HCT116 (cell line): ENCODE measurements at regions not wholly inside any gene's neighbourhood (a gene's known extent, or its start where the extent isn't known, plus 50 kb on each side); places are given as distances from the start of the nearest gene placed in this dataset.

Experiments
- ATAC-seq: fragments of 200-7000 bp; cut with Tn5 transposase; 2 replicates; pipeline ENCODE4 v1.9.1; 2020; ENCODE audit warnings: mild to moderate bottlenecking, moderate library complexity
- BruUV-seq: library from RNA; stranded (reverse); fragments of 400-500 nt; replicated peaks from 2 replicates; lab custom pipeline; 2021; lab: Mats Ljungman, UMichigan
- CTCF ChIA-PET: fragments of 300-600 bp; sonication (Branson Sonifier 250); formaldehyde crosslinking; loops from one replicate; lab custom pipeline; 2021; ENCODE audit warnings: antibody characterized with exemption; lab: Charles Lee
- POLR2A ChIA-PET: fragments of 300-600, 350-600 bp; sonication (Branson Sonifier 250); formaldehyde crosslinking; loops from one replicate; lab custom pipeline; 2021; ENCODE audit warnings: antibody characterized with exemption; lab: Charles Lee
- RAD21 ChIA-PET, 2 experiments: fragments of 300-600 bp; sonication (Branson Sonifier 250); formaldehyde crosslinking; loops; one replicate each; lab custom pipeline; 2023; ENCODE audit warnings: low total read pairs in 2 of 2; ENCODE audit not compliant: uncharacterized antibody in 2 of 2, unreplicated experiment in 2 of 2, low non-redundant PET in 1 of 2; lab: Charles Lee
- DNase-seq: peaks from one replicate; pipeline ENCODE4 v3.0.0-alpha.2; 2010; ENCODE audit warnings: low read depth, low spot score
- H2AFZ ChIP-seq: fragments of 200-600 bp; shearing (Covaris generic), sonication (generic); 2 replicates; pipeline ENCODE4 v1.6.1; 2017; ENCODE audit warnings: low read depth, mixed run types, mixed read lengths, antibody characterized with exemption, low read length; ENCODE audit not compliant: poor library complexity, severe bottlenecking
- H3K27ac ChIP-seq: 2 replicates; pipeline ENCODE4 v1.5.1; 2012; ENCODE audit warnings: low read depth, low read length
- H3K27me3 ChIP-seq: fragments of 200-600 bp; sonication (generic); 2 replicates; pipeline ENCODE4 v1.6.1; 2016; ENCODE audit warnings: mixed run types, low read length, mixed read lengths; ENCODE audit not compliant: insufficient read depth
- H3K36me3 ChIP-seq, 2 experiments: fragments of 200-500 bp in 1 of 2; fragments of 200-600 bp in 1 of 2; sonication (Bioruptor generic) in 1 of 2; sonication (generic) in 1 of 2; 2 replicates each; pipeline versions ENCODE4 v1.5.1 to v1.6.1; 2014 to 2016; ENCODE audit warnings: low read length in 2 of 2, inconsistent platforms in 1 of 2, mixed read lengths in 1 of 2, mixed run types in 1 of 2; ENCODE audit not compliant: insufficient read depth in 2 of 2, control insufficient read depth in 1 of 2
- H3K4me1 ChIP-seq, 2 experiments: fragments of 200-600 bp in 1 of 2; sonication (generic) in 1 of 2; 2 replicates each; pipeline versions ENCODE4 v1.5.1 to v1.6.1; 2012 to 2017; ENCODE audit warnings: low read length in 2 of 2, inconsistent platforms in 1 of 2, mild to moderate bottlenecking in 1 of 2, mixed read lengths in 1 of 2, mixed run types in 1 of 2, moderate library complexity in 1 of 2; ENCODE audit not compliant: insufficient read depth in 2 of 2, control insufficient read depth in 1 of 2
- H3K4me2 ChIP-seq: fragments of 200-600 bp; sonication (generic); 2 replicates; pipeline ENCODE4 v1.6.1; 2017; ENCODE audit warnings: mixed run types, low read length, mixed read lengths
- H3K4me3 ChIP-seq, 2 experiments: fragments of 200-600 bp in 1 of 2; sonication (generic) in 1 of 2; replicated peaks in 1 of 2; 2 replicates each; pipeline ENCODE4 v1.5.1; 2011 to 2016; ENCODE audit warnings: low read length in 2 of 2, control low read depth in 1 of 2, low read depth in 1 of 2, mild to moderate bottlenecking in 1 of 2, mixed read lengths in 1 of 2, mixed run types in 1 of 2
- H3K79me2 ChIP-seq: fragments of 200-600 bp; sonication (generic); 2 replicates; pipeline ENCODE4 v1.6.1; 2017; ENCODE audit warnings: mild to moderate bottlenecking, mixed run types, low read length, moderate library complexity, mixed read lengths; ENCODE audit not compliant: insufficient read depth
- H3K9ac ChIP-seq: fragments of 200-600 bp; sonication (generic); 2 replicates; pipeline ENCODE4 v1.6.1; 2016; ENCODE audit warnings: low read length, mixed read lengths
- H3K9me2 ChIP-seq: fragments of 200-600 bp; sonication (generic), shearing (Covaris generic); 2 replicates; pipeline ENCODE4 v1.6.1; 2017; ENCODE audit warnings: mixed run types, mild to moderate bottlenecking, moderate library complexity; ENCODE audit not compliant: insufficient read depth
- H3K9me3 ChIP-seq, 2 experiments: fragments of 200-500 bp in 1 of 2; fragments of 200-600 bp in 1 of 2; sonication (Bioruptor generic) in 1 of 2; sonication (generic) in 1 of 2; 2 replicates each; pipeline ENCODE4 v1.6.1; 2014 to 2017; ENCODE audit warnings: low read length in 2 of 2, mixed read lengths in 2 of 2, inconsistent platforms in 1 of 2, low read depth in 1 of 2, mild to moderate bottlenecking in 1 of 2, mixed run types in 1 of 2, moderate library complexity in 1 of 2; ENCODE audit not compliant: control insufficient read depth in 1 of 2, insufficient read depth in 1 of 2
- H4K20me1 ChIP-seq: fragments of 200-600 bp; sonication (generic), shearing (Covaris generic); 2 replicates; pipeline ENCODE4 v1.6.1; 2017; ENCODE audit warnings: mixed run types, mild to moderate bottlenecking, moderate library complexity; ENCODE audit not compliant: insufficient read depth
- CBX3 ChIP-seq: IDR thresholded peaks from 2 replicates; pipeline ENCODE4 v1.6.1; 2012; ENCODE audit warnings: low read depth
- EGR1 ChIP-seq: IDR thresholded peaks from 2 replicates; pipeline ENCODE4 v1.6.1; 2012; ENCODE audit warnings: low read depth
- ELF1 ChIP-seq: IDR thresholded peaks from 2 replicates; pipeline ENCODE4 v1.6.1; 2012; ENCODE audit warnings: low read depth, borderline replicate concordance
- EZH2phosphoT487 ChIP-seq: fragments of 200-600 bp; IDR thresholded peaks from 2 replicates; pipeline ENCODE4 v1.6.1; 2018; ENCODE audit warnings: antibody characterized with exemption, borderline replicate concordance
- SP1 ChIP-seq: IDR thresholded peaks from 2 replicates; pipeline ENCODE4 v1.6.1; 2012; ENCODE audit warnings: low read depth
- SRF ChIP-seq: IDR thresholded peaks from 2 replicates; pipeline ENCODE4 v1.6.1; 2012; ENCODE audit warnings: low read depth
- ZBTB33 ChIP-seq: IDR thresholded peaks from 2 replicates; pipeline ENCODE4 v1.6.1; 2011; ENCODE audit warnings: mild to moderate bottlenecking, low read length, moderate library complexity; ENCODE audit not compliant: insufficient replicate concordance; ENCODE audit errors: extremely low read depth
- ZFX ChIP-seq: fragments of 450-650 bp; IDR thresholded peaks from 2 replicates; pipeline ENCODE4 v1.6.1; 2017
- ZNF274 ChIP-seq: fragments of 200-500 bp; sonication (Bioruptor generic); IDR thresholded peaks from 2 replicates; pipeline ENCODE4 v1.6.1; 2014; ENCODE audit warnings: mild to moderate bottlenecking, low read depth, low read length, inconsistent platforms
- intact Hi-C: fragments of 100-400 bp; cut with micrococcal nuclease; formaldehyde crosslinking; loops from 2 replicates; pipeline ENCODE4 v1.10.0; 2022
- TF ChIP-seq, protein P1 (sequence below): IDR thresholded peaks from 2 replicates; pipeline ENCODE4 v1.6.1; 2012
- TF ChIP-seq, protein P2 (sequence below): IDR thresholded peaks from 2 replicates; pipeline ENCODE4 v1.6.1; 2012

DNA sequence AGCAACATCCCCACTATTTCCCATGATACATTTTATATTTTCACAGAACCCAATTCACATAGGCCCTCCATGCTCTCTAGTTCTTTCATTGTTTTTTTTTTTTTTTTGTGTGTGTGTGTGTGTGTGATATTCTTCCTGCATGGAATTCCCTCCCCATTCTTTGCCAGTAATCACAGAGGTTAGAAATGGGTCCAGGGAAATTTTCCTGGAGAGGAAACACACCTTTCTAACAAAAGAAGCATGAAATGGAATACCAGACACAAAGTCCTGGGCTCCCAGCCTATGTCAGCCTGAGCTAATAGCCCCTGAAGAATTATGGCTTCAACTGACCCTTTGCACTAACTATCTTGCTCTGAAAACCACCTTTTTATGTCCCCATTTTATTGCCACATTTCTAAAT, 194.2 kb upstream of the NT5E start:
- no peaks in the 10 kb centered on the region for H3K9me2 ChIP-seq
- H3K79me2 ChIP-seq = no peaks in the 10 kb centered on the region
- no peak for DNase-seq
- ChIA-PET RAD21 (no interaction called here), CTCF (no interaction called here), POLR2A (no interaction called here)
- no peak overlapping the region for H3K27ac ChIP-seq
- no peak overlapping the region for H3K4me3 ChIP-seq
- H3K4me1 ChIP-seq = no peaks in the 10 kb centered on the region
- intact Hi-C loops = no loop called here
- H3K9me3 ChIP-seq = no peaks in the 10 kb centered on the region
- no peaks in the 10 kb centered on the region for H3K36me3 ChIP-seq
- TF ChIP-seq ZNF274 = no peak
- TF ChIP-seq SP1 = no peak
- TF ChIP-seq EGR1 = no peak
- no peak for TF ChIP-seq ZBTB33
- no peak for TF ChIP-seq CBX3
- TF ChIP-seq, protein P1, sequence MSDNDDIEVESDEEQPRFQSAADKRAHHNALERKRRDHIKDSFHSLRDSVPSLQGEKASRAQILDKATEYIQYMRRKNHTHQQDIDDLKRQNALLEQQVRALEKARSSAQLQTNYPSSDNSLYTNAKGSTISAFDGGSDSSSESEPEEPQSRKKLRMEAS = no peak
- no peak for TF ChIP-seq EZH2phosphoT487
- TF ChIP-seq ELF1 = no peak
- TF ChIP-seq, protein P2, sequence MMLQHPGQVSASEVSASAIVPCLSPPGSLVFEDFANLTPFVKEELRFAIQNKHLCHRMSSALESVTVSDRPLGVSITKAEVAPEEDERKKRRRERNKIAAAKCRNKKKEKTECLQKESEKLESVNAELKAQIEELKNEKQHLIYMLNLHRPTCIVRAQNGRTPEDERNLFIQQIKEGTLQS = no peak
- TF ChIP-seq SRF = no peak
- TF ChIP-seq ZFX = no peak
- no TSS peak for BruUV-seq
- no peak overlapping the region for H2AFZ ChIP-seq
- no peak overlapping the region for H3K4me2 ChIP-seq
- no peaks in the 10 kb centered on the region for H4K20me1 ChIP-seq
- H3K27me3 ChIP-seq = no peaks in the 10 kb centered on the region
- H3K9ac ChIP-seq = no peak overlapping the region
- no peak for ATAC-seq
